A549 (cell line): ENCODE measurements at regions not wholly inside any gene's neighbourhood (a gene's known extent, or its start where the extent isn't known, plus 50 kb on each side); places are given as distances from the start of the nearest gene placed in this dataset.
A peak's percentile ranks its signal among the peaks of the same experiment; 100 is the strongest.
"Not testable (repeated sequence)": the region's sequence is repeated elsewhere in the genome, so short reads cannot be mapped to it uniquely, and the experiment has no call there.

ENCODE experiments used
- ATAC-seq, 2 experiments: fragments of 200-7000 bp in 1 of 2; fragments of >200 bp in 1 of 2; cut with Nextera tagmentation in 1 of 2; cut with Tn5 transposase in 1 of 2; 3 replicates each; pipeline versions ENCODE4 v1.8.0 to v1.9.1; 2018 to 2020; ENCODE audit warnings: mild to moderate bottlenecking in 1 of 2, moderate library complexity in 1 of 2
- CTCF ChIA-PET: fragments of 300-600 bp; sonication (Branson Sonifier 250); formaldehyde crosslinking; extraction: SDS; loops from one replicate; lab custom pipeline; 2021; ENCODE audit warnings: antibody characterized with exemption, inconsistent platforms; lab: Yijun Ruan, JAX
- POLR2A ChIA-PET: fragments of 350-600 bp; formaldehyde crosslinking; extraction: SDS; loops from one replicate; lab custom pipeline; 2021; ENCODE audit warnings: antibody characterized with exemption, inconsistent platforms; lab: Yijun Ruan, JAX
- DNase-seq, 2 experiments: peaks; one replicate each; pipeline versions ENCODE4 v3.0.0 to v3.0.0-alpha.2; 2011 to 2016; ENCODE audit warnings: low read depth in 1 of 2, low spot score in 1 of 2
- FAIRE-seq: peaks from 2 replicates; lab custom pipeline; 2011; peaks lifted over from hg19 to GRCh38; lab: Jason Lieb, UNC
- H3K27ac ChIP-seq, 2 experiments: fragments of >200 bp; sonication (Bioruptor Twin); formaldehyde crosslinking; 3 replicates each; pipeline ENCODE4 v1.5.1; 2016 to 2017
- H3K4me1 ChIP-seq: fragments of >200 bp; sonication (Bioruptor Twin); formaldehyde crosslinking; 3 replicates; pipeline ENCODE4 v1.6.1; 2016
- H3K4me2 ChIP-seq: fragments of >200 bp; sonication (Bioruptor Twin); formaldehyde crosslinking; 3 replicates; pipeline ENCODE4 v1.6.1; 2016
- H3K4me3 ChIP-seq: fragments of >200 bp; sonication (Bioruptor Twin); formaldehyde crosslinking; 3 replicates; pipeline ENCODE4 v1.5.1; 2016
- H3K9me3 ChIP-seq: fragments of >200 bp; sonication (Bioruptor Twin); formaldehyde crosslinking; 3 replicates; pipeline ENCODE4 v1.6.1; 2016
- CBX2 ChIP-seq: fragments of 200-600 bp; sonication (generic); IDR thresholded peaks from 2 replicates; pipeline ENCODE4 v1.6.1; 2016; ENCODE audit warnings: low read depth, mild to moderate bottlenecking, borderline replicate concordance
- CEBPB ChIP-seq, 2 experiments: fragments of >200 bp in 1 of 2; sonication (Bioruptor Twin) in 1 of 2; formaldehyde crosslinking in 1 of 2; IDR thresholded peaks; 2 replicates each; pipeline ENCODE4 v1.6.1; 2012 to 2016
- EHMT2 ChIP-seq: fragments of 200-600 bp; sonication (generic); IDR thresholded peaks from 2 replicates; pipeline ENCODE4 v1.6.1; 2016; ENCODE audit warnings: antibody characterized with exemption, low read depth, mild to moderate bottlenecking, moderate library complexity
- EP300 ChIP-seq, 2 experiments: fragments of >200 bp; sonication (Bioruptor Twin); formaldehyde crosslinking; IDR thresholded peaks; 2 replicates in 1 of 2; 3 replicates in 1 of 2; pipeline ENCODE4 v1.6.1; 2016 to 2017
- GATA3 ChIP-seq: IDR thresholded peaks from 2 replicates; pipeline ENCODE4 v1.6.1; 2012; ENCODE audit warnings: borderline replicate concordance
- HDAC2 ChIP-seq: fragments of 200-600 bp; sonication (generic); IDR thresholded peaks from 2 replicates; pipeline ENCODE4 v1.6.1; 2016
- KDM5A ChIP-seq: fragments of 200-600 bp; sonication (generic); IDR thresholded peaks from 2 replicates; pipeline ENCODE4 v1.6.1; 2016; ENCODE audit warnings: antibody characterized with exemption, mild to moderate bottlenecking
- MAFK ChIP-seq: fragments of 450-650 bp; IDR thresholded peaks from 2 replicates; pipeline ENCODE4 v1.6.1; 2014; ENCODE audit not compliant: partially characterized antibody
- NFE2L2 ChIP-seq: fragments of 150-350 bp; conservative IDR thresholded peaks from 2 replicates; pipeline ENCODE4 v1.6.1; 2014; ENCODE audit warnings: low read length
- NPAS2 ChIP-seq: fragments of 250-450 bp; sonication (Bioruptor Pico); IDR thresholded peaks from 2 replicates; pipeline ENCODE4 v1.8.0; 2022; ENCODE audit warnings: mild to moderate bottlenecking, moderate library complexity, borderline replicate concordance
- POLR2A ChIP-seq: IDR thresholded peaks from 2 replicates; pipeline ENCODE4 v1.6.1; 2012; ENCODE audit warnings: mild to moderate bottlenecking, low read length
- POLR2AphosphoS2 ChIP-seq: conservative IDR thresholded peaks from 2 replicates; pipeline ENCODE4 v1.6.1; 2012; ENCODE audit warnings: low read length, improper control_type of control experiment, inconsistent platforms
- RARB ChIP-seq: fragments of 250-450 bp; sonication (Bioruptor Pico); IDR thresholded peaks from 2 replicates; pipeline ENCODE4 v1.8.0; 2021; ENCODE audit warnings: mild to moderate bottlenecking, moderate library complexity
- RFX5 ChIP-seq: fragments of 450-650 bp; IDR thresholded peaks from 2 replicates; pipeline ENCODE4 v1.7.1; 2014; ENCODE audit warnings: antibody characterized with exemption, mild to moderate bottlenecking, moderate library complexity
- TFCP2L1 ChIP-seq: fragments of 250-450 bp; sonication (Bioruptor Pico); IDR thresholded peaks from 2 replicates; pipeline ENCODE4 v1.5.0; 2021; ENCODE audit warnings: mild to moderate bottlenecking
- ZFP36 ChIP-seq: fragments of 450-650 bp; IDR thresholded peaks from 2 replicates; pipeline ENCODE4 v1.6.1; 2014; ENCODE audit warnings: borderline replicate concordance; ENCODE audit not compliant: partially characterized antibody
- WGBS: methylation state at CpG from one replicate; pipeline ENCODE4 v1.1.6; 2017; ENCODE audit errors: missing lambda C conversion rate; 5-methylcytosine and 5-hydroxymethylcytosine counted together
- TF ChIP-seq, protein P1 (sequence below): fragments of >200 bp; sonication (Bioruptor Twin); formaldehyde crosslinking; IDR thresholded peaks from 2 replicates; pipeline ENCODE4 v1.6.1; 2016
- TF ChIP-seq, protein P2 (sequence below): fragments of >200 bp; sonication (Bioruptor Twin); formaldehyde crosslinking; IDR thresholded peaks from 3 replicates; pipeline ENCODE4 v1.5.1; 2016
- TF ChIP-seq, protein P3 (sequence below): fragments of >200 bp; sonication (Bioruptor Twin); formaldehyde crosslinking; IDR thresholded peaks from 3 replicates; pipeline ENCODE4 v1.6.1; 2016
- TF ChIP-seq, protein P4 (sequence below): fragments of 150-350 bp; IDR thresholded peaks from 2 replicates; pipeline ENCODE4 v1.6.1; 2014; ENCODE audit warnings: low read depth, mild to moderate bottlenecking, low read length
- TF ChIP-seq, protein P5 (sequence below): IDR thresholded peaks from 2 replicates; pipeline ENCODE4 v1.6.1; 2012

DNA sequence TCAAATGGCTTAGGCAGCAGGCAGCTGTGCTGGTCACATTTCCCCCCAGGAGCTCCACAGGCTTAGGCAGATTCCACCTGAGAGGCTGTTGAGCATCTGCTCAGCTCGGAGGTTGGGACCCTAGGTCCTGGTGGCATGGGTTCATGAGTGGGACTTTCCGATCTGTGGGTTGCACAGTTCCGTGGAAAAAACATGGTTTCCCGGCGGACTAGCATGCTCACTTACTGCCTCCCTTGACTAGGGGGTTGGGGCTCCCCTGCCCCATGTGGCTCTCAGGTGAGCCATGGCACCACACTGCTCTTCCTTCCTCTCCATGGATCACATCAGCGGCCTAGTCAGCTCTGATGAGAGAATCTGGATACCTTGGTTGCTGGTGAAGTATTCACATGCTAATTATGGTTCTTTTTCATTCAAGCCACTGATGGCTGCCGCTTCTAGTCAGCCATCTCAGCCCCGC is 685.1 kb downstream of the METTL15 start:
- Histone ChIP-seq H3K4me1 (no peaks in the 10 kb centered on the region), H3K27ac (no peak overlapping the region; a peak in 1 of 6 replicates), H3K4me3 (no peak overlapping the region), H3K4me2 (no peak overlapping the region), H3K9me3 (0 out of 3 replicates have a peak, but pooled peaks cover 5% of the 10 kb centered on the region)
- DNase-seq, result no peak
- WGBS, result 88% methylated on average over 8 of the region's 8 CpGs
- FAIRE-seq, result no peak
- ChIA-PET CTCF (no interaction called here), POLR2A (no interaction called here)
- no peak for ATAC-seq
- TF ChIP-seq, protein P1, sequence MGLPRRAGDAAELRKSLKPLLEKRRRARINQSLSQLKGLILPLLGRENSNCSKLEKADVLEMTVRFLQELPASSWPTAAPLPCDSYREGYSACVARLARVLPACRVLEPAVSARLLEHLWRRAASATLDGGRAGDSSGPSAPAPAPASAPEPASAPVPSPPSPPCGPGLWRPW, result no peak
- TF ChIP-seq POLR2AphosphoS2, result no peak

DNA sequence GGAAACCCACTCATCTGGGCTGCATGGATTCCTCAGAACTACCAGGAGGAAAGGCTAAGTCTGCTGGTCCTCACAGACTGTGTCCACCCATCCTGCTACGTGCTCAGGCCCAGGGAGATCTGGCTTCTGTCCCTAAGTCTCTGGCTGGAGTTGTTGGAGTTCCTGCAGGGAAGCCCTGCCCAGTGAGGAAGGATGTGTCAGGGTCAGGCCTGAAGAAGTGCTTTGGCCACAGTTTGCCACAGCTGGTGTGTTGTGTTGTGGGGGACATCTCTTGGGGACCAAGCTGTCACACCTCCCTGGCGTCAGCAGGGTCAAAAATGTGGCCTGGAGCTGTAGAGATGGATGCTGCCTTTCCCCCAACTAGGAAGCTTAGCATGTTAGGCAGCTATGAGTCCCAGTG is 684.7 kb downstream of the METTL15 start:
- H3K4me2 ChIP-seq, result no peak overlapping the region
- CTCF ChIA-PET, result no interaction called here
- no peak for FAIRE-seq

DNA sequence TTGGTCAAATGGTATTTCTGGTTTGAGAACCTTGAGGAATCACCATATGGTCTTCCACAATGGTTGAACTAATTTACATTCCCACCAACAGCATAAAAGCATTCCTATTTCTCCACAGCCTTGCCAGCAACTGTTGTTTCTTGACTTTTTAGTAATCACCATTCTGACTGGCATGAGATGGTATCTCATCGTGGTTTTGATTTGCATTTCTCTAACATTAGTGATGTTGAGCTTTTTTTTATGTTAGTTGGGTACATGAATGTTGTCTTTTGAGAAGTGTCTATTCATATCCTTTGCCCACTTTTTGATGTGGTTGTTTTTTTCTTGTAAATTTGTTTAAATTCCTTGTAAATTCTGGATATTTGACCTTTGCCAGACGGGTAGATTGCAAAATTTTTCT is 679.7 kb downstream of the METTL15 start:
- H3K4me3 ChIP-seq, POLR2A ChIA-PET, DNase-seq, H3K27ac ChIP-seq, H3K4me1 ChIP-seq, ATAC-seq, H3K4me2 ChIP-seq, CTCF ChIA-PET: not testable (repeated sequence)
- peak; percentile 7 for FAIRE-seq
- 73% methylated on average over 2 of the region's 2 CpGs for WGBS
- H3K9me3 ChIP-seq, result peaks cover 19% of the 10 kb centered on the region; the same call in 1 of the 3 replicates

More for the DNA sequence above, 684.7 kb downstream of the METTL15 start:
- Histone ChIP-seq H3K27ac (no peak overlapping the region; a peak in 1 of 6 replicates), H3K4me1 (no peaks in the 10 kb centered on the region), H3K9me3 (0 out of 3 replicates have a peak, but pooled peaks cover 5% of the 10 kb centered on the region)
- WGBS, result 59% methylated on average over 2 of the region's 2 CpGs
- TF ChIP-seq POLR2A, result no peak
- no peak for TF ChIP-seq ZFP36
- TF ChIP-seq, protein P1, result no peak
- no peak for TF ChIP-seq GATA3
- no peak for TF ChIP-seq RFX5
- no peak for TF ChIP-seq KDM5A
- TF ChIP-seq, all 56 proteins: peak for 0
- ATAC-seq (no peak), DNase-seq (no peak)
- no peak overlapping the region for H3K4me3 ChIP-seq
- POLR2A ChIA-PET, result no interaction called here

DNA sequence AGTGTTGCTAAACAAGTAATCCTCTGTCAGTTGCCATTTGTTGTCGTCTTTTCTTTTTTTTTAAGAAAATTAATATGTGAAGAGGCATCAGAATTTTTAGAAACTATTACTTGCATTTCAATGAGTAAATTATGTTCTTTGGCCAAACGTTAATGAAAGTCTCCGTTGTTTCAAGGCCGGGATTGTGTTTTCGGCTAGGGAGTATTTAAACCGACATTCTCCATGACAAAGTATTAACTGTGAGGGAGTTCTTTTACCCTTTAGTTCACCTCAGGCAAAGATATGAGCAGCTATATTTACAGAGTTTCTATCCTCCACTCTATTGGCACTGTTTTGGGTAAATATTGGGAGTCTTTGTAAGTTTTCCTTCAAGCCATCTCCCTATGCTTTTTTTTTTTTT is 668.9 kb downstream of the METTL15 start:
- 91% methylated on average over 6 of the region's 6 CpGs for WGBS
- DNase-seq, result no peak
- H3K4me1 ChIP-seq, result no peaks in the 10 kb centered on the region
- no peak for TF ChIP-seq RFX5
- no peak for TF ChIP-seq CBX2
- TF ChIP-seq, protein P2, sequence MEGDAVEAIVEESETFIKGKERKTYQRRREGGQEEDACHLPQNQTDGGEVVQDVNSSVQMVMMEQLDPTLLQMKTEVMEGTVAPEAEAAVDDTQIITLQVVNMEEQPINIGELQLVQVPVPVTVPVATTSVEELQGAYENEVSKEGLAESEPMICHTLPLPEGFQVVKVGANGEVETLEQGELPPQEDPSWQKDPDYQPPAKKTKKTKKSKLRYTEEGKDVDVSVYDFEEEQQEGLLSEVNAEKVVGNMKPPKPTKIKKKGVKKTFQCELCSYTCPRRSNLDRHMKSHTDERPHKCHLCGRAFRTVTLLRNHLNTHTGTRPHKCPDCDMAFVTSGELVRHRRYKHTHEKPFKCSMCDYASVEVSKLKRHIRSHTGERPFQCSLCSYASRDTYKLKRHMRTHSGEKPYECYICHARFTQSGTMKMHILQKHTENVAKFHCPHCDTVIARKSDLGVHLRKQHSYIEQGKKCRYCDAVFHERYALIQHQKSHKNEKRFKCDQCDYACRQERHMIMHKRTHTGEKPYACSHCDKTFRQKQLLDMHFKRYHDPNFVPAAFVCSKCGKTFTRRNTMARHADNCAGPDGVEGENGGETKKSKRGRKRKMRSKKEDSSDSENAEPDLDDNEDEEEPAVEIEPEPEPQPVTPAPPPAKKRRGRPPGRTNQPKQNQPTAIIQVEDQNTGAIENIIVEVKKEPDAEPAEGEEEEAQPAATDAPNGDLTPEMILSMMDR, result no peak
- no peak for TF ChIP-seq CEBPB (IDR thresholded peaks at IDR 0.05)
- TF ChIP-seq NPAS2 (CRISPR knock-in tag), result no peak
- TF ChIP-seq RARB (CRISPR knock-in tag), result no peak
- TF ChIP-seq POLR2AphosphoS2, result no peak
- TF ChIP-seq, all 56 proteins: peak for 0
- Histone ChIP-seq H3K4me2 (no peak overlapping the region), H3K9me3 (peaks cover 25% of the 10 kb centered on the region), H3K27ac (no peak overlapping the region), H3K4me3 (no peak overlapping the region)
- CTCF ChIA-PET, result interaction anchor here (0.6 kb wide), 1 partner anchor 46 kb away, joined by 3 read pairs; no protein-coding TSS in a partner anchor
- POLR2A ChIA-PET, result no interaction called here
- FAIRE-seq (no peak), ATAC-seq (no peak)

DNA sequence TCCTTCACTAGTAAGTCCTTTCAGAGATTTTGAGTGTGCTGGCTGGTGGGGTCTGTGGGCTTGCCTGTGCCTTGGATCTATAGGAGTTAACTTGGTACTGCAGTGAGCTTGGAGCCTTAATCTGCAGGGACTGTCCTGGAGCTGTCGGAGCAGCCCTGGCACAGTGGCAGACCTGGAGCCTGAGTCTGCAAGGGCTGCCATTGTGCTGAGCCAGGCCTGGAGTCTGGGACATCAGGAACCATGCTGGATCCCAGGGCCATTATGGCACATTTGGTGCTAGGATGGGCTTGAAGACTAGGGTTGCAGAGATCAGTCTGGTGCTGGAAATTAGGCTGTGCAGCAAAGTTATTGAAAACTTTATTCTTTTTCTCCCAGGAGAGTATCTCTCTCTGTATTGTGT is 665.4 kb downstream of the METTL15 start:
- DNase-seq (no peak), ATAC-seq (no peak), FAIRE-seq (no peak)
- no peaks in the 10 kb centered on the region for H3K4me1 ChIP-seq
- H3K4me3 ChIP-seq, result no peak overlapping the region
- CTCF ChIA-PET, result interaction anchor here (0.6 kb wide), 1 partner anchor 52 kb away, joined by 3 read pairs; no protein-coding TSS in a partner anchor
- H3K4me2 ChIP-seq, result no peak overlapping the region
- no peak overlapping the region; a peak in 1 of 6 replicates for H3K27ac ChIP-seq
- POLR2A ChIA-PET, result no interaction called here
- peaks cover 19% of the 10 kb centered on the region for H3K9me3 ChIP-seq
- no CpG with 5 or more reads among the region's 1 CpG for WGBS
- TF ChIP-seq POLR2AphosphoS2 (no peak), MAFK (no peak), HDAC2 (no peak), CEBPB (IDR thresholded peaks at IDR 0.05) (no peak), NPAS2 (CRISPR knock-in tag) (no peak), RFX5 (no peak), TFCP2L1 (CRISPR knock-in tag) (no peak), EP300 (IDR thresholded peaks at IDR 0.05) (no peak), KDM5A (no peak), NFE2L2 (no peak), EHMT2 (no peak)
- TF ChIP-seq, protein P3, sequence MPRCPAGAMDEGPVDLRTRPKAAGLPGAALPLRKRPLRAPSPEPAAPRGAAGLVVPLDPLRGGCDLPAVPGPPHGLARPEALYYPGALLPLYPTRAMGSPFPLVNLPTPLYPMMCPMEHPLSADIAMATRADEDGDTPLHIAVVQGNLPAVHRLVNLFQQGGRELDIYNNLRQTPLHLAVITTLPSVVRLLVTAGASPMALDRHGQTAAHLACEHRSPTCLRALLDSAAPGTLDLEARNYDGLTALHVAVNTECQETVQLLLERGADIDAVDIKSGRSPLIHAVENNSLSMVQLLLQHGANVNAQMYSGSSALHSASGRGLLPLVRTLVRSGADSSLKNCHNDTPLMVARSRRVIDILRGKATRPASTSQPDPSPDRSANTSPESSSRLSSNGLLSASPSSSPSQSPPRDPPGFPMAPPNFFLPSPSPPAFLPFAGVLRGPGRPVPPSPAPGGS, result no peak
- TF ChIP-seq, protein P4, sequence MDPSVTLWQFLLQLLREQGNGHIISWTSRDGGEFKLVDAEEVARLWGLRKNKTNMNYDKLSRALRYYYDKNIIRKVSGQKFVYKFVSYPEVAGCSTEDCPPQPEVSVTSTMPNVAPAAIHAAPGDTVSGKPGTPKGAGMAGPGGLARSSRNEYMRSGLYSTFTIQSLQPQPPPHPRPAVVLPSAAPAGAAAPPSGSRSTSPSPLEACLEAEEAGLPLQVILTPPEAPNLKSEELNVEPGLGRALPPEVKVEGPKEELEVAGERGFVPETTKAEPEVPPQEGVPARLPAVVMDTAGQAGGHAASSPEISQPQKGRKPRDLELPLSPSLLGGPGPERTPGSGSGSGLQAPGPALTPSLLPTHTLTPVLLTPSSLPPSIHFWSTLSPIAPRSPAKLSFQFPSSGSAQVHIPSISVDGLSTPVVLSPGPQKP, result no peak
- TF ChIP-seq, protein P5, sequence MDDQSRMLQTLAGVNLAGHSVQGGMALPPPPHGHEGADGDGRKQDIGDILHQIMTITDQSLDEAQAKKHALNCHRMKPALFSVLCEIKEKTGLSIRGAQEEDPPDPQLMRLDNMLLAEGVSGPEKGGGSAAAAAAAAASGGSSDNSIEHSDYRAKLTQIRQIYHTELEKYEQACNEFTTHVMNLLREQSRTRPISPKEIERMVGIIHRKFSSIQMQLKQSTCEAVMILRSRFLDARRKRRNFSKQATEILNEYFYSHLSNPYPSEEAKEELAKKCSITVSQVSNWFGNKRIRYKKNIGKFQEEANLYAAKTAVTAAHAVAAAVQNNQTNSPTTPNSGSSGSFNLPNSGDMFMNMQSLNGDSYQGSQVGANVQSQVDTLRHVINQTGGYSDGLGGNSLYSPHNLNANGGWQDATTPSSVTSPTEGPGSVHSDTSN, result no peak
